H1 (cell line): ENCODE measurements at regions not wholly inside any gene's neighbourhood (a gene's known extent, or its start where the extent isn't known, plus 50 kb on each side); places are given as distances from the start of the nearest gene placed in this dataset.

Source experiments
- CTCF ChIA-PET: fragments of 300-600 bp; sonication (Branson Sonifier 250); formaldehyde crosslinking; loops from one replicate; lab custom pipeline; 2021; ENCODE audit not compliant: partially characterized antibody; lab: Charles Lee
- POLR2A ChIA-PET: fragments of 300-600 bp; sonication (Branson Sonifier 250); formaldehyde crosslinking; loops from one replicate; lab custom pipeline; 2021; ENCODE audit warnings: inconsistent platforms; ENCODE audit not compliant: partially characterized antibody; lab: Charles Lee
- DNase-seq, 2 experiments: peaks; one replicate each; pipeline versions ENCODE4 v3.0.0 to v3.0.0-alpha.2; 2010 to 2022; ENCODE audit warnings: low spot score in 2 of 2, low read depth in 1 of 2, mixed read lengths in 1 of 2
- FAIRE-seq: peaks from 2 replicates; lab custom pipeline; 2011; peaks lifted over from hg19 to GRCh38; lab: Jason Lieb, UNC
- H2AFZ ChIP-seq: 2 replicates; pipeline ENCODE4 v1.8.1; 2012; ENCODE audit warnings: low read length, inconsistent platforms
- H2AK5ac ChIP-seq: 2 replicates; pipeline ENCODE4 v1.6.1; 2013; ENCODE audit warnings: low read depth, low read length
- H2BK120ac ChIP-seq: replicated peaks from 2 replicates; pipeline ENCODE3; 2013; ENCODE audit warnings: low read depth, low read length, inconsistent platforms
- H2BK12ac ChIP-seq: 2 replicates; pipeline ENCODE4 v1.6.1; 2013; ENCODE audit warnings: low read depth, low read length
- H2BK15ac ChIP-seq: 2 replicates; pipeline ENCODE4 v1.6.1; 2013; ENCODE audit warnings: low read length
- H2BK20ac ChIP-seq: 2 replicates; pipeline ENCODE4 v1.6.1; 2013; ENCODE audit warnings: low read length
- H2BK5ac ChIP-seq: 2 replicates; pipeline ENCODE4 v1.6.1; 2013; ENCODE audit warnings: low read depth, low read length
- H3K14ac ChIP-seq: 2 replicates; pipeline ENCODE4 v1.6.1; 2013; ENCODE audit warnings: inconsistent platforms; ENCODE audit not compliant: insufficient read length
- H3K18ac ChIP-seq: 2 replicates; pipeline ENCODE4 v1.6.1; 2013; ENCODE audit warnings: low read length; ENCODE audit errors: extremely low read depth
- H3K23ac ChIP-seq: 2 replicates; pipeline ENCODE4 v1.6.1; 2013; ENCODE audit warnings: inconsistent platforms; ENCODE audit not compliant: insufficient read length
- H3K23me2 ChIP-seq: 2 replicates; pipeline ENCODE4 v1.6.1; 2013; ENCODE audit warnings: low read depth, low read length
- H3K27ac ChIP-seq: 2 replicates; pipeline ENCODE4 v1.6.1; 2011; ENCODE audit warnings: low read depth, low read length, inconsistent platforms
- H3K27me3 ChIP-seq, 4 experiments: replicated peaks in 1 of 4; 1 replicate in 1 of 4; 2 replicates in 3 of 4; pipeline versions ENCODE4 v1.6.1 to v1.8.1; 2011 to 2013; ENCODE audit warnings: low read length in 3 of 4, mild to moderate bottlenecking in 3 of 4, inconsistent platforms in 2 of 4, mixed read lengths in 2 of 4, moderate library complexity in 1 of 4; ENCODE audit not compliant: control insufficient read depth in 3 of 4, insufficient read depth in 3 of 4; ENCODE audit errors: extremely low read depth in 1 of 4
- H3K36me3 ChIP-seq, 4 experiments: 2 replicates each; pipeline versions ENCODE4 v1.6.1 to v1.8.1; 2011 to 2013; ENCODE audit warnings: mild to moderate bottlenecking in 4 of 4, low read length in 3 of 4, moderate library complexity in 2 of 4, control low read depth in 1 of 4, inconsistent platforms in 1 of 4; ENCODE audit not compliant: insufficient read depth in 4 of 4, control insufficient read depth in 2 of 4
- H3K4ac ChIP-seq: replicated peaks from 2 replicates; pipeline ENCODE3; 2013; ENCODE audit warnings: low read length, low read depth, mixed read lengths, inconsistent platforms; ENCODE audit not compliant: insufficient read length
- H3K4me1 ChIP-seq, 4 experiments: replicated peaks in 1 of 4; 1 replicate in 1 of 4; 2 replicates in 3 of 4; pipeline versions ENCODE4 v1.6.1 to v1.8.1; 2011 to 2013; ENCODE audit warnings: low read length in 3 of 4, inconsistent platforms in 2 of 4, mixed read lengths in 1 of 4; ENCODE audit not compliant: insufficient read depth in 4 of 4, control insufficient read depth in 3 of 4
- H3K4me2 ChIP-seq, 2 experiments: 2 replicates each; pipeline versions ENCODE4 v1.6.1 to v1.8.1; 2011 to 2013; ENCODE audit warnings: low read depth in 2 of 2, low read length in 2 of 2, control low read depth in 1 of 2, inconsistent platforms in 1 of 2, mild to moderate bottlenecking in 1 of 2; ENCODE audit not compliant: insufficient read depth in 1 of 2
- H3K4me3 ChIP-seq, 4 experiments: fragments of 200-600, 300-600 bp in 1 of 4; sonication (generic), shearing (Covaris generic), sonication (Bioruptor Twin) in 1 of 4; 2 replicates each; pipeline versions ENCODE4 v1.5.1 to v1.8.1; 2011 to 2016; ENCODE audit warnings: low read length in 4 of 4, low read depth in 3 of 4, control low read depth in 2 of 4, inconsistent platforms in 2 of 4, mild to moderate bottlenecking in 2 of 4, mixed read lengths in 1 of 4, moderate library complexity in 1 of 4; ENCODE audit not compliant: insufficient read depth in 2 of 4; ENCODE audit errors: extremely low read depth in 1 of 4
- H3K56ac ChIP-seq: replicated peaks from 2 replicates; pipeline ENCODE3; 2013; ENCODE audit warnings: low read depth, mild to moderate bottlenecking, mixed read lengths, low read length, inconsistent platforms; ENCODE audit not compliant: insufficient read length
- H3K79me1 ChIP-seq: 2 replicates; pipeline ENCODE4 v1.6.1; 2013; ENCODE audit warnings: low read depth, low read length, control low read depth
- H3K79me2 ChIP-seq, 2 experiments: 2 replicates each; pipeline versions ENCODE4 v1.6.1 to v1.8.1; 2012 to 2013; ENCODE audit warnings: low read length in 2 of 2, mild to moderate bottlenecking in 2 of 2, inconsistent platforms in 1 of 2; ENCODE audit not compliant: insufficient read depth in 2 of 2, control insufficient read depth in 1 of 2
- H3K9ac ChIP-seq, 4 experiments: replicated peaks in 1 of 4; 1 replicate in 1 of 4; 2 replicates in 3 of 4; pipeline versions ENCODE4 v1.6.1 to v1.8.1; 2011 to 2013; ENCODE audit warnings: low read depth in 3 of 4, low read length in 3 of 4, control low read depth in 2 of 4, mild to moderate bottlenecking in 2 of 4, moderate library complexity in 2 of 4, inconsistent platforms in 1 of 4; ENCODE audit errors: extremely low read depth in 1 of 4
- H3K9me3 ChIP-seq, 2 experiments: 2 replicates each; pipeline versions ENCODE4 v1.6.1 to v1.8.1; 2012 to 2013; ENCODE audit warnings: mild to moderate bottlenecking in 2 of 2, moderate library complexity in 2 of 2, control low read depth in 1 of 2, inconsistent platforms in 1 of 2, low read depth in 1 of 2, low read length in 1 of 2, mixed read lengths in 1 of 2; ENCODE audit not compliant: insufficient read depth in 2 of 2
- H4K20me1 ChIP-seq, 2 experiments: replicated peaks in 1 of 2; 2 replicates each; pipeline versions ENCODE3 to v1.8.1; 2011 to 2013; ENCODE audit warnings: inconsistent platforms in 2 of 2, low read length in 2 of 2, mild to moderate bottlenecking in 1 of 2; ENCODE audit not compliant: insufficient read depth in 2 of 2, control insufficient read depth in 1 of 2
- H4K5ac ChIP-seq: 2 replicates; pipeline ENCODE4 v1.6.1; 2013; ENCODE audit warnings: low read length, low read depth, mixed read lengths, inconsistent platforms; ENCODE audit not compliant: insufficient read length
- H4K8ac ChIP-seq: 2 replicates; pipeline ENCODE4 v1.8.0; 2013; ENCODE audit warnings: mild to moderate bottlenecking, moderate library complexity, low read length, inconsistent platforms; ENCODE audit not compliant: insufficient read depth; ENCODE audit errors: extremely low read depth
- H4K91ac ChIP-seq: replicated peaks from 2 replicates; pipeline ENCODE3; 2013; ENCODE audit warnings: low read length, mixed read lengths, inconsistent platforms; ENCODE audit not compliant: insufficient read length
- CBX8 ChIP-seq: fragments of 300-800, 300-1000 bp; sonication (generic); IDR thresholded peaks from 2 replicates; pipeline ENCODE4 v1.7.1; 2016; ENCODE audit warnings: low read depth, low read length, borderline replicate concordance
- POLR2A ChIP-seq, 2 experiments: IDR thresholded peaks; 1 replicate in 1 of 2; 2 replicates in 1 of 2; pipeline ENCODE4 v1.6.1; 2011; ENCODE audit warnings: low read depth in 2 of 2, low read length in 2 of 2, mild to moderate bottlenecking in 2 of 2; ENCODE audit errors: control extremely low read depth in 1 of 2
- RNF2 ChIP-seq: fragments of 200-900, 300-1000 bp; sonication (generic); IDR thresholded peaks from 2 replicates; pipeline ENCODE4 v1.7.1; 2016; ENCODE audit warnings: borderline replicate concordance, low read depth, mild to moderate bottlenecking, antibody characterized with exemption, low read length; ENCODE audit not compliant: poor library complexity, severe bottlenecking; ENCODE audit errors: missing control alignments
- SIN3A ChIP-seq, 2 experiments: IDR thresholded peaks in 1 of 2; conservative IDR thresholded peaks in 1 of 2; 2 replicates each; pipeline ENCODE4 v1.6.1; 2011 to 2012; ENCODE audit warnings: low read length in 2 of 2, improper control_type of control experiment in 1 of 2, low read depth in 1 of 2, mild to moderate bottlenecking in 1 of 2
- WGBS, 2 experiments: shearing (Covaris generic) in 1 of 2; methylation state at CpG; one replicate each; pipeline versions ENCODE4 v1.1.6 to v1.1.7; 2013 to 2015; ENCODE audit warnings: low lambda C conversion rate in 2 of 2, mixed read lengths in 2 of 2, inconsistent platforms in 1 of 2, low coverage in 1 of 2, missing lambda C conversion rate in 1 of 2; ENCODE audit not compliant: insufficient replicate concordance in 2 of 2, insufficient coverage in 1 of 2, insufficient read length in 1 of 2; ENCODE audit errors: extremely low coverage in 1 of 2, missing lambda C conversion rate in 1 of 2; 5-methylcytosine and 5-hydroxymethylcytosine counted together
- TF ChIP-seq, protein P1 (sequence below), 3 experiments: IDR thresholded peaks; 1 replicate in 2 of 3; 2 replicates in 1 of 3; pipeline versions ENCODE4 v1.5.1 to v1.6.1; 2011; ENCODE audit warnings: low read length in 3 of 3, mild to moderate bottlenecking in 3 of 3, inconsistent platforms in 2 of 3, low read depth in 1 of 3, moderate library complexity in 1 of 3; ENCODE audit not compliant: insufficient read depth in 1 of 3; ENCODE audit errors: control extremely low read depth in 1 of 3
- TF ChIP-seq, protein P2 (sequence below): IDR thresholded peaks from 2 replicates; pipeline ENCODE4 v1.6.1; 2011; ENCODE audit warnings: low read length, improper control_type of control experiment
- TF ChIP-seq, protein P3 (sequence below): IDR thresholded peaks from 2 replicates; pipeline ENCODE4 v1.6.1; 2012; ENCODE audit warnings: inconsistent platforms

DNA sequence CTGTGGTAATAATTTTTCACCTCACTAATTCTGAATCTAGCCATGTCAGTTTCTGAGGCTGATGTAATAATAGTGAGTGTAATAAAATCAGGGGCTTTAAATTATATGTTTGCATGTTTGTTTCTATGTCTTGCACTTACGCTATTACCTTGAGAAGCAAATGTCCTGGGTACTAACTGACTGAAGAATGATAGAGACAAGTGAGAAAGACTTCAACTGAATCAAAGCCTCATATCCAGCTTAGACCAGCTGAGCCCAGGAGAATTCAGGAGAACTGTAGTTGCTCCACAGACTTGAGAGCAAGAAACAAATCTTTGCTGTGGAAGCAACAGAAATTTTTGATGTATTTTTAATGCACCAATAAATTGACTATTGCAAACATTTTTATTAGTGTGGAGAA is 162.8 kb downstream of the MANEA start:
- TF ChIP-seq CBX8, result no peak
- TF ChIP-seq POLR2A (IDR thresholded peaks at IDR 0.05; ENCODE audit: control extremely low read depth in 1 of 2, low read depth in 2 of 2, low read length in 2 of 2), result no peak
- TF ChIP-seq, protein P1, sequence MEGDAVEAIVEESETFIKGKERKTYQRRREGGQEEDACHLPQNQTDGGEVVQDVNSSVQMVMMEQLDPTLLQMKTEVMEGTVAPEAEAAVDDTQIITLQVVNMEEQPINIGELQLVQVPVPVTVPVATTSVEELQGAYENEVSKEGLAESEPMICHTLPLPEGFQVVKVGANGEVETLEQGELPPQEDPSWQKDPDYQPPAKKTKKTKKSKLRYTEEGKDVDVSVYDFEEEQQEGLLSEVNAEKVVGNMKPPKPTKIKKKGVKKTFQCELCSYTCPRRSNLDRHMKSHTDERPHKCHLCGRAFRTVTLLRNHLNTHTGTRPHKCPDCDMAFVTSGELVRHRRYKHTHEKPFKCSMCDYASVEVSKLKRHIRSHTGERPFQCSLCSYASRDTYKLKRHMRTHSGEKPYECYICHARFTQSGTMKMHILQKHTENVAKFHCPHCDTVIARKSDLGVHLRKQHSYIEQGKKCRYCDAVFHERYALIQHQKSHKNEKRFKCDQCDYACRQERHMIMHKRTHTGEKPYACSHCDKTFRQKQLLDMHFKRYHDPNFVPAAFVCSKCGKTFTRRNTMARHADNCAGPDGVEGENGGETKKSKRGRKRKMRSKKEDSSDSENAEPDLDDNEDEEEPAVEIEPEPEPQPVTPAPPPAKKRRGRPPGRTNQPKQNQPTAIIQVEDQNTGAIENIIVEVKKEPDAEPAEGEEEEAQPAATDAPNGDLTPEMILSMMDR (IDR thresholded peaks at IDR 0.05; ENCODE audit: control extremely low read depth in 1 of 3, insufficient read depth in 1 of 3, low read depth in 1 of 3, low read length in 3 of 3), result no peak
- TF ChIP-seq SIN3A (conservative IDR thresholded peaks at IDR 0.05 in 1 of 2, IDR thresholded peaks at IDR 0.05 in 1 of 2; ENCODE audit: low read depth in 1 of 2, low read length in 2 of 2), result no peak
- TF ChIP-seq RNF2, result no peak
- TF ChIP-seq, protein P2, sequence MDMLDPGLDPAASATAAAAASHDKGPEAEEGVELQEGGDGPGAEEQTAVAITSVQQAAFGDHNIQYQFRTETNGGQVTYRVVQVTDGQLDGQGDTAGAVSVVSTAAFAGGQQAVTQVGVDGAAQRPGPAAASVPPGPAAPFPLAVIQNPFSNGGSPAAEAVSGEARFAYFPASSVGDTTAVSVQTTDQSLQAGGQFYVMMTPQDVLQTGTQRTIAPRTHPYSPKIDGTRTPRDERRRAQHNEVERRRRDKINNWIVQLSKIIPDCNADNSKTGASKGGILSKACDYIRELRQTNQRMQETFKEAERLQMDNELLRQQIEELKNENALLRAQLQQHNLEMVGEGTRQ, result no peak
- TF ChIP-seq, protein P3, sequence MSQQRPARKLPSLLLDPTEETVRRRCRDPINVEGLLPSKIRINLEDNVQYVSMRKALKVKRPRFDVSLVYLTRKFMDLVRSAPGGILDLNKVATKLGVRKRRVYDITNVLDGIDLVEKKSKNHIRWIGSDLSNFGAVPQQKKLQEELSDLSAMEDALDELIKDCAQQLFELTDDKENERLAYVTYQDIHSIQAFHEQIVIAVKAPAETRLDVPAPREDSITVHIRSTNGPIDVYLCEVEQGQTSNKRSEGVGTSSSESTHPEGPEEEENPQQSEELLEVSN, result no peak
- TF ChIP-seq, all 59 proteins: peak for 0
- POLR2A ChIA-PET, result no interaction called here
- H3K18ac ChIP-seq, result no peak overlapping the region
- no peak overlapping the region for H3K4ac ChIP-seq
- H4K91ac ChIP-seq, result no peak overlapping the region
- no peak overlapping the region for H3K4me2 ChIP-seq
- H3K27me3 ChIP-seq, result no peaks in the 10 kb centered on the region
- no peak overlapping the region for H2BK20ac ChIP-seq
- no peak overlapping the region for H4K8ac ChIP-seq
- no peak overlapping the region for H3K4me3 ChIP-seq
- no peak overlapping the region for H3K23ac ChIP-seq
- H2BK15ac ChIP-seq, result no peak overlapping the region
- no peaks in the 10 kb centered on the region for H3K23me2 ChIP-seq
- H2AK5ac ChIP-seq, result no peak overlapping the region
- WGBS, 2 experiments, result 93% methylated on average over 1 of the region's 1 CpG; no CpG with 5 or more reads in 1 of the 2 experiments
- H3K14ac ChIP-seq, result no peak overlapping the region
- no peaks in the 10 kb centered on the region for H3K9me3 ChIP-seq
- H3K9ac ChIP-seq, result no peak overlapping the region
- CTCF ChIA-PET, result no interaction called here
- no peak overlapping the region for H2BK5ac ChIP-seq
- no peaks in the 10 kb centered on the region for H3K36me3 ChIP-seq
- no peak overlapping the region for H4K5ac ChIP-seq
- no peak overlapping the region for H2BK120ac ChIP-seq
- H2AFZ ChIP-seq, result no peak overlapping the region
- no peaks in the 10 kb centered on the region for H3K79me1 ChIP-seq
- no peak overlapping the region for H3K27ac ChIP-seq
- DNase-seq (no peak), FAIRE-seq (no peak)
- H3K4me1 ChIP-seq, result no peaks in the 10 kb centered on the region
- H2BK12ac ChIP-seq, result no peak overlapping the region
- no peaks in the 10 kb centered on the region for H4K20me1 ChIP-seq
- H3K56ac ChIP-seq, result no peak overlapping the region
- no peaks in the 10 kb centered on the region for H3K79me2 ChIP-seq
